NT2/D1 (cell line): ENCODE measurements at regions not wholly inside any gene's neighbourhood (a gene's known extent, or its start where the extent isn't known, plus 50 kb on each side); places are given as distances from the start of the nearest gene placed in this dataset.

Experiments used
- SUZ12 ChIP-seq: IDR thresholded peaks from 2 replicates; pipeline ENCODE4 v1.6.1; 2011; ENCODE audit not compliant: insufficient read length, insufficient read depth; ENCODE audit errors: extremely low read depth
- YY1 ChIP-seq: IDR thresholded peaks from 2 replicates; pipeline ENCODE4 v1.6.1; 2011; ENCODE audit not compliant: insufficient read length, insufficient read depth
- ZNF274 ChIP-seq: IDR thresholded peaks from 2 replicates; pipeline ENCODE4 v1.6.1; 2011; ENCODE audit warnings: mild to moderate bottlenecking, low read depth, low read length

DNA sequence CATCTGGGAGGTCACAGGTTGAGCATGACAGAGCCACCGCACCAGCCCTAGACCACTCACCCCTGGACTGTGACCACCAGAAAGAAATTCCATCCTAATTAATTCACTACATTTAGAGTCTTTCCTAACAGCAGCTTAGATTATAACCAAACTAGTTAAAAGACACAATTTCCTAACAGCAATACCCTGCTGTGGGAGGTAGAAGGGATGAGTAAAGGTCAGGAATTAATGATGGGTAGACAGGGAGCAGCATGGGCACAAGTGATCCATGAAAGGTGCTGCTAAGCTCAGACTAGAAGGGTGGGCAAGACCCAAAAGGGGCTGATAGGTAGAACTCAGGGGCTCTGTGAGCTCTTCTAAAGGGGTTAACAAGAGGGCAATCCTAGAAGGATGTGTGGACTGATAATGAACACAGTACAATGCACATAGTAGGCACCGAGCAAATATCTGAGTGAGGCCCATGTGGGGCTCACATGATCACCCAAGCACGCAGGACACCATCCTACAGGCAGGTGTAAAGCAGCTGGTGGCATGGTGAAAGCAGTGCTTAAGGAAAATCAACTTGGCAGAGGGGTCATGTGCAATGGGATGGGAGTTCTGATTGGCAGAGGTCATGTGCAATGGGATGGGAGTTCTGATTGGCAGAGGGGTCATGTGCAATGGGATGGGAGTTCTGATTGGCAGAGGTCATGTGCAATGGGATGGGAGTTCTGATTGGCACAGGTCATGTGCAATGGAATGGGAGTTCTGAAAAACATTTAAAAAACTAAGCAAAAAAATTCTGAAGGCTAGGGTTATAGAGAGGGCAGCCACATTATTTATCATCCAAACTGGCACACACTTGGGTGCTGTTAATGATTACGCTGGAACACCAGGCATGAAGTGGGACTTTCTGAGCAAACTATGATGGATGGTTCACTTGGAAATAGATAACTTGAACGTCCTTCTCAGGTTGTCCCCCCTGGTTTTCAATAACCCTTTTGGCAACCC lies 188.2 kb upstream of the FOXQ1 start:
- TF ChIP-seq ZNF274, result no peak
- no peak for TF ChIP-seq YY1
- no peak for TF ChIP-seq SUZ12
